ENCODE measurements at regions not wholly inside any gene's neighbourhood (a gene's known extent, or its start where the extent isn't known, plus 50 kb on each side); places are given as distances from the start of the nearest gene placed in this dataset.

DNA sequence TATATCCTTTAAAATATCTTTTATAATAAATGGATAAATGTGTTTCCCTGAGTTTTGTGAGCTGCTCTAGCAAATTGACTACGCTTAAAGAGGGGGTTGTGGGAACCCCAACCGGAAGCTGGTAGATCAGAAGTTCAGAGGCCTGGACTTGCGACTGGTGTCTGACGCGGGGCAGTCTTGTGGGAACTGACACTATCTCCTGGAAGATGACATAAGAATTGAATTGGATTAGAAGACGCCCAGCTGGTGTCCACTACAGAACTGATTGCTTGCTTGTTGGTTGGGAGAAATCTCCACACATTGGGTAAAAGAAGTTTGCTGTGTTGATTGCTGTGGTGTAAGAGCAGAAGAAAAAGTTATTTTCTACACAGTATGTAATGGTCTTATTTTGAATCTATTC, 51.1 kb upstream of the AHR start:
- ChIA-PET CTCF (ENCODE audit: low intra/inter-chr PET ratio, low total read pairs) (no interaction called here), POLR2A (no interaction called here)
- no peaks in the 10 kb centered on the region for H3K27me3 ChIP-seq (ENCODE audit: control insufficient read depth in 1 of 2, insufficient read depth in 2 of 2, low read length in 2 of 2)
- H3K36me3 ChIP-seq (replicated peaks in 1 of 2; ENCODE audit: control insufficient read depth in 1 of 2, insufficient read depth in 2 of 2, low read length in 2 of 2) = no peaks in the 10 kb centered on the region
- no peaks in the 10 kb centered on the region for H3K9me3 ChIP-seq (ENCODE audit: low read length)
- H3K9ac ChIP-seq (ENCODE audit: insufficient read depth, low read depth, low read length) = no peak overlapping the region
- in situ Hi-C loops (cut with HindIII; ENCODE audit: extremely low pct_ligation_motif_present, low pct_unique_long_range_greater_than_20kb) = no loop called here
- no peak overlapping the region for H2AFZ ChIP-seq (ENCODE audit: low read length)
- no peaks in the 10 kb centered on the region for H3K79me2 ChIP-seq (ENCODE audit: insufficient read depth, low read length)
- no peaks in the 10 kb centered on the region for H4K20me1 ChIP-seq (ENCODE audit: insufficient read depth, low read length)
- intact Hi-C loops (cut with micrococcal nuclease; ENCODE audit: unreplicated experiment) = no loop called here
- no peak overlapping the region for H3K4me2 ChIP-seq (ENCODE audit: low read depth, low read length)
- ATAC-seq (no peak), FAIRE-seq (no peak), DNase-seq (ENCODE audit: low spot score) (no peak)
- no peak overlapping the region for H3K27ac ChIP-seq (ENCODE audit: extremely low read length, insufficient read depth, low read length)
- BruUV-seq (replicated peaks) = no TSS peak
- H3K4me1 ChIP-seq (ENCODE audit: insufficient read depth, low read length) = peaks cover 12% of the 10 kb centered on the region
- no peak overlapping the region for H3K4me3 ChIP-seq (replicated peaks in 1 of 3; ENCODE audit: insufficient read depth in 1 of 3, low read depth in 2 of 3, low read length in 3 of 3)
- 98% methylated on average over 6 of the region's 6 CpGs for WGBS (ENCODE audit: low lambda C conversion rate)
- TF ChIP-seq GTF3A (CRISPR knock-in tag; conservative IDR thresholded peaks at IDR 0.05) (no peak), ZNF616 (CRISPR knock-in tag; IDR thresholded peaks at IDR 0.05; ENCODE audit: low read depth) (no peak), ZBTB3 (CRISPR knock-in tag; IDR thresholded peaks at IDR 0.05; ENCODE audit: borderline replicate concordance, low read depth) (no peak), ZNF10 (CRISPR knock-in tag; IDR thresholded peaks at IDR 0.05; ENCODE audit: borderline replicate concordance, low read depth) (no peak), ZFYVE20 (CRISPR knock-in tag; IDR thresholded peaks at IDR 0.05; ENCODE audit: borderline replicate concordance, low read depth) (no peak), ZNF674 (CRISPR knock-in tag; IDR thresholded peaks at IDR 0.05; ENCODE audit: low read depth) (no peak), HOXA9 (CRISPR knock-in tag; IDR thresholded peaks at IDR 0.05; ENCODE audit: borderline replicate concordance) (no peak), ZNF317 (CRISPR knock-in tag; IDR thresholded peaks at IDR 0.05) (no peak)
- TF ChIP-seq, protein P1, sequence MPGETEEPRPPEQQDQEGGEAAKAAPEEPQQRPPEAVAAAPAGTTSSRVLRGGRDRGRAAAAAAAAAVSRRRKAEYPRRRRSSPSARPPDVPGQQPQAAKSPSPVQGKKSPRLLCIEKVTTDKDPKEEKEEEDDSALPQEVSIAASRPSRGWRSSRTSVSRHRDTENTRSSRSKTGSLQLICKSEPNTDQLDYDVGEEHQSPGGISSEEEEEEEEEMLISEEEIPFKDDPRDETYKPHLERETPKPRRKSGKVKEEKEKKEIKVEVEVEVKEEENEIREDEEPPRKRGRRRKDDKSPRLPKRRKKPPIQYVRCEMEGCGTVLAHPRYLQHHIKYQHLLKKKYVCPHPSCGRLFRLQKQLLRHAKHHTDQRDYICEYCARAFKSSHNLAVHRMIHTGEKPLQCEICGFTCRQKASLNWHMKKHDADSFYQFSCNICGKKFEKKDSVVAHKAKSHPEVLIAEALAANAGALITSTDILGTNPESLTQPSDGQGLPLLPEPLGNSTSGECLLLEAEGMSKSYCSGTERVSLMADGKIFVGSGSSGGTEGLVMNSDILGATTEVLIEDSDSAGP (CRISPR knock-in tag; IDR thresholded peaks at IDR 0.05; ENCODE audit: borderline replicate concordance) = no peak
- TF ChIP-seq, protein P2, sequence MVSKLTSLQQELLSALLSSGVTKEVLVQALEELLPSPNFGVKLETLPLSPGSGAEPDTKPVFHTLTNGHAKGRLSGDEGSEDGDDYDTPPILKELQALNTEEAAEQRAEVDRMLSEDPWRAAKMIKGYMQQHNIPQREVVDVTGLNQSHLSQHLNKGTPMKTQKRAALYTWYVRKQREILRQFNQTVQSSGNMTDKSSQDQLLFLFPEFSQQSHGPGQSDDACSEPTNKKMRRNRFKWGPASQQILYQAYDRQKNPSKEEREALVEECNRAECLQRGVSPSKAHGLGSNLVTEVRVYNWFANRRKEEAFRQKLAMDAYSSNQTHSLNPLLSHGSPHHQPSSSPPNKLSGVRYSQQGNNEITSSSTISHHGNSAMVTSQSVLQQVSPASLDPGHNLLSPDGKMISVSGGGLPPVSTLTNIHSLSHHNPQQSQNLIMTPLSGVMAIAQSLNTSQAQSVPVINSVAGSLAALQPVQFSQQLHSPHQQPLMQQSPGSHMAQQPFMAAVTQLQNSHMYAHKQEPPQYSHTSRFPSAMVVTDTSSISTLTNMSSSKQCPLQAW (CRISPR knock-in tag; IDR thresholded peaks at IDR 0.05) = no peak
- TF ChIP-seq, protein P3, sequence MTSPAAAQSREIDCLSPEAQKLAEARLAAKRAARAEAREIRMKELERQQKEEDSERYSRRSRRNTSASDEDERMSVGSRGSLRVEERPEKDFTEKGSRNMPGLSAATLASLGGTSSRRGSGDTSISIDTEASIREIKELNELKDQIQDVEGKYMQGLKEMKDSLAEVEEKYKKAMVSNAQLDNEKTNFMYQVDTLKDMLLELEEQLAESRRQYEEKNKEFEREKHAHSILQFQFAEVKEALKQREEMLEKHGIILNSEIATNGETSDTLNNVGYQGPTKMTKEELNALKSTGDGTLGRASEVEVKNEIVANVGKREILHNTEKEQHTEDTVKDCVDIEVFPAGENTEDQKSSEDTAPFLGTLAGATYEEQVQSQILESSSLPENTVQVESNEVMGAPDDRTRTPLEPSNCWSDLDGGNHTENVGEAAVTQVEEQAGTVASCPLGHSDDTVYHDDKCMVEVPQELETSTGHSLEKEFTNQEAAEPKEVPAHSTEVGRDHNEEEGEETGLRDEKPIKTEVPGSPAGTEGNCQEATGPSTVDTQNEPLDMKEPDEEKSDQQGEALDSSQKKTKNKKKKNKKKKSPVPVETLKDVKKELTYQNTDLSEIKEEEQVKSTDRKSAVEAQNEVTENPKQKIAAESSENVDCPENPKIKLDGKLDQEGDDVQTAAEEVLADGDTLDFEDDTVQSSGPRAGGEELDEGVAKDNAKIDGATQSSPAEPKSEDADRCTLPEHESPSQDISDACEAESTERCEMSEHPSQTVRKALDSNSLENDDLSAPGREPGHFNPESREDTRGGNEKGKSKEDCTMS (CRISPR knock-in tag; conservative IDR thresholded peaks at IDR 0.05) = no peak
- TF ChIP-seq, protein P4, sequence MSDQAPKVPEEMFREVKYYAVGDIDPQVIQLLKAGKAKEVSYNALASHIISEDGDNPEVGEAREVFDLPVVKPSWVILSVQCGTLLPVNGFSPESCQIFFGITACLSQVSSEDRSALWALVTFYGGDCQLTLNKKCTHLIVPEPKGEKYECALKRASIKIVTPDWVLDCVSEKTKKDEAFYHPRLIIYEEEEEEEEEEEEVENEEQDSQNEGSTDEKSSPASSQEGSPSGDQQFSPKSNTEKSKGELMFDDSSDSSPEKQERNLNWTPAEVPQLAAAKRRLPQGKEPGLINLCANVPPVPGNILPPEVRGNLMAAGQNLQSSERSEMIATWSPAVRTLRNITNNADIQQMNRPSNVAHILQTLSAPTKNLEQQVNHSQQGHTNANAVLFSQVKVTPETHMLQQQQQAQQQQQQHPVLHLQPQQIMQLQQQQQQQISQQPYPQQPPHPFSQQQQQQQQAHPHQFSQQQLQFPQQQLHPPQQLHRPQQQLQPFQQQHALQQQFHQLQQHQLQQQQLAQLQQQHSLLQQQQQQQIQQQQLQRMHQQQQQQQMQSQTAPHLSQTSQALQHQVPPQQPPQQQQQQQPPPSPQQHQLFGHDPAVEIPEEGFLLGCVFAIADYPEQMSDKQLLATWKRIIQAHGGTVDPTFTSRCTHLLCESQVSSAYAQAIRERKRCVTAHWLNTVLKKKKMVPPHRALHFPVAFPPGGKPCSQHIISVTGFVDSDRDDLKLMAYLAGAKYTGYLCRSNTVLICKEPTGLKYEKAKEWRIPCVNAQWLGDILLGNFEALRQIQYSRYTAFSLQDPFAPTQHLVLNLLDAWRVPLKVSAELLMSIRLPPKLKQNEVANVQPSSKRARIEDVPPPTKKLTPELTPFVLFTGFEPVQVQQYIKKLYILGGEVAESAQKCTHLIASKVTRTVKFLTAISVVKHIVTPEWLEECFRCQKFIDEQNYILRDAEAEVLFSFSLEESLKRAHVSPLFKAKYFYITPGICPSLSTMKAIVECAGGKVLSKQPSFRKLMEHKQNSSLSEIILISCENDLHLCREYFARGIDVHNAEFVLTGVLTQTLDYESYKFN (CRISPR knock-in tag; conservative IDR thresholded peaks at IDR 0.05) = no peak
- TF ChIP-seq, protein P5, sequence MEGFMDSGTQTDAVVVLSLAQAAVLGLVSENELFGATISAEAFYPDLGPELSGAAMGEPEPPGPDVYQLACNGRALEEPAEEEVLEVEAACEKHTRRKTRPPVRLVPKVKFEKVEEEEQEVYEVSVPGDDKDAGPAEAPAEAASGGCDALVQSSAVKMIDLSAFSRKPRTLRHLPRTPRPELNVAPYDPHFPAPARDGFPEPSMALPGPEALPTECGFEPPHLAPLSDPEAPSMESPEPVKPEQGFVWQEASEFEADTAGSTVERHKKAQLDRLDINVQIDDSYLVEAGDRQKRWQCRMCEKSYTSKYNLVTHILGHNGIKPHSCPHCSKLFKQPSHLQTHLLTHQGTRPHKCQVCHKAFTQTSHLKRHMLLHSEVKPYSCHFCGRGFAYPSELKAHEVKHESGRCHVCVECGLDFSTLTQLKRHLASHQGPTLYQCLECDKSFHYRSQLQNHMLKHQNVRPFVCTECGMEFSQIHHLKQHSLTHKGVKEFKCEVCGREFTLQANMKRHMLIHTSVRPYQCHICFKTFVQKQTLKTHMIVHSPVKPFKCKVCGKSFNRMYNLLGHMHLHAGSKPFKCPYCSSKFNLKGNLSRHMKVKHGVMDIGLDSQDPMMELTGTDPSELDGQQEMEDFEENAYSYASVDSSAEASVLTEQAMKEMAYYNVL (CRISPR knock-in tag; IDR thresholded peaks at IDR 0.05; ENCODE audit: borderline replicate concordance) = no peak

Measured in HepG2 (cell line).